ENCODE measurements at regions not wholly inside any gene's neighbourhood (a gene's known extent, or its start where the extent isn't known, plus 50 kb on each side); places are given as distances from the start of the nearest gene placed in this dataset.

DNA sequence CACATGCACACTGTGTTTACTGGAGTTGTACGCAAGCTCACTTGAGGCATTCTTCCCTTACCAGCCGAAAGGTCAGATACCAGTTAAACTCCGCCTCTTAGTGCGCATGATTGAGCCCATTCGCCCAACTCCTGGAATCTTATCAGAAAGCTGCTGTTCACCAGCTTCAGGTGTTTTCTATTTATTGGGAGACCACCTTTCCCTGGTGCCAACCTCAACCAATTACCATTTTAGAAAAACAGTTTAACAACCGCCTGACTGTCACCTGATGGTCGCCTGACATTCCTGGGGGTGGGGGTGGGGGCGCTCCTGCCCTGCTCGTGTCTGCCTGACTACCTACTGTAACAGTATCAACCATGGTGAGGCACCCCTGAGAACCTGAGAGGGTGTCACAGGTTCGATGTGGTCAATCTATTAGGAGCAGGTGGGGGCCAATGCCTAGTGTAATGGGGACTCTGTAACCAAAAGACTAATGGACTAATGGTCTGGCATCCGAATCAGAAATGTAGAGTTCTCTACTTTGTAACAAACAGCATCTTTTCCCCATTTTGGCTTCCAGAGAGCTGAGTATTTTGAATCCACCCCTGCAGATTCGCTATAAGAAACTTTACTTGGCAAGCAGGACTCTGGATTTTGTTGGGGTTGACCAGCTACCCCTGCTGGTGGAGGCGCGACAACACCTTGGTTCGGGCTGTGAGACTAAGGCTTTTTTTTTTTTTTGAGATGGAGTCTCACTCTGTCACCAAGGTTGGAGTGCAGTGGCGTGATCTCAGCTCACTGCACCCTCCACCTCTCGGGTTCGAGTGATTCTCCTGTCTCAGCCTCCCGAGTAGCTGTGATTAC, 58.2 kb upstream of the ZNF157 start:
- TF ChIP-seq ATF7 (IDR thresholded peaks at IDR 0.05; ENCODE audit: low read depth) (no peak), SIN3A (IDR thresholded peaks at IDR 0.05; ENCODE audit: low read depth, low read length) (no peak)
